COLO668 (cell line): ENCODE measurements at regions not wholly inside any gene's neighbourhood (a gene's known extent, or its start where the extent isn't known, plus 50 kb on each side); places are given as distances from the start of the nearest gene placed in this dataset.
"Not testable (repeated sequence)": the region's sequence is repeated elsewhere in the genome, so short reads cannot be mapped to it uniquely, and the experiment has no call there.

Experiments
- DNase-seq: peaks from one replicate; lab custom pipeline; 2025; ENCODE audit not compliant: unreplicated experiment; lab: John Stamatoyannopoulos, UW

- no peak for DNase-seq
Measured at GRCh38 chr14:105883066-105884005, 357.0 kb downstream of the TMEM121 start.

GRCh38 chr14:105884192-105884807 is 357.9 kb downstream of the TMEM121 start:
- not testable (repeated sequence) for DNase-seq

- DNase-seq: no peak
Measured at GRCh38 chr14:105884808-105885281, 358.5 kb downstream of the TMEM121 start.

DNA sequence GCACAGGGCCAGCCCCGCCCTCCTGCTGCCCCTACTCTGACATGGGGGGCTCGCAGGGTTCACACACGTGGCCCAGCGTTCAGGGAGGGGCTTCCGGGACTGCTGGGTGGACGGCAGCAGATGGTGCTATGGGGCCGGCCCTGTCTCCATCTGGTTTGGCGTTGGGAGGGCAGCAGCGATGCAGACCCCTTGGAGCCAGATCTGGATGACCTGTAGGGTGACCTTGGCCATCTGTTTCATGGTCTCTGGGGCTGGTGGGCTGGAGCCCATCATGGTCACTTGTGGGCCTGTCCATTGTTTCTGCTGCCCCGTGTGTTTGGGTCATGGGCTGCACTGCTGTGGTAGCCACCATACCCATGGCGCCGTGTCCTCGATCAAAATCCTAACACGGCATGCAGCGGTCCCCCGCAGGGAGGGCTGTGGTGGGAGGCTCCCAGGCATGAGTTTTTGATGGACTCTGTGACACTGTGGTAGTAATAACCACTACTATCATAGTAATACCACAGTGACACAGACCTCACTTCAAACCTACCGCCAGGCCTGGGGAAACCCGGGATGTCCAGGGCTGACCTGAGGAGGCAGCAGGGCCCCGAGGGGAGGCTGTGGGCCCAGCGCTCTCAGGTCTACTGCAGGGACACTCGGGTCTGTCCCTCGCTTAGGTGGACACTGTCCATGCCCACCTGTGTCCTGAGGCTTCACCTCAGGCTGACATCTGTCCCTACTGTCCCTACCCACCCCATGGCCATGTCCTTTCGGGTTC is 359.4 kb downstream of the TMEM121 start:
- DNase-seq: no peak

- DNase-seq: not testable (repeated sequence)
Measured at GRCh38 chr14:105886791-105887191, 360.4 kb downstream of the TMEM121 start.

- no peak for DNase-seq
Measured at GRCh38 chr14:105887692-105888091, 361.3 kb downstream of the TMEM121 start.

GRCh38 chr14:105888151-105888550 is 361.8 kb downstream of the TMEM121 start:
- DNase-seq: no peak

- DNase-seq: no peak
Measured at GRCh38 chr14:105888784-105889665, 362.6 kb downstream of the TMEM121 start.

DNA sequence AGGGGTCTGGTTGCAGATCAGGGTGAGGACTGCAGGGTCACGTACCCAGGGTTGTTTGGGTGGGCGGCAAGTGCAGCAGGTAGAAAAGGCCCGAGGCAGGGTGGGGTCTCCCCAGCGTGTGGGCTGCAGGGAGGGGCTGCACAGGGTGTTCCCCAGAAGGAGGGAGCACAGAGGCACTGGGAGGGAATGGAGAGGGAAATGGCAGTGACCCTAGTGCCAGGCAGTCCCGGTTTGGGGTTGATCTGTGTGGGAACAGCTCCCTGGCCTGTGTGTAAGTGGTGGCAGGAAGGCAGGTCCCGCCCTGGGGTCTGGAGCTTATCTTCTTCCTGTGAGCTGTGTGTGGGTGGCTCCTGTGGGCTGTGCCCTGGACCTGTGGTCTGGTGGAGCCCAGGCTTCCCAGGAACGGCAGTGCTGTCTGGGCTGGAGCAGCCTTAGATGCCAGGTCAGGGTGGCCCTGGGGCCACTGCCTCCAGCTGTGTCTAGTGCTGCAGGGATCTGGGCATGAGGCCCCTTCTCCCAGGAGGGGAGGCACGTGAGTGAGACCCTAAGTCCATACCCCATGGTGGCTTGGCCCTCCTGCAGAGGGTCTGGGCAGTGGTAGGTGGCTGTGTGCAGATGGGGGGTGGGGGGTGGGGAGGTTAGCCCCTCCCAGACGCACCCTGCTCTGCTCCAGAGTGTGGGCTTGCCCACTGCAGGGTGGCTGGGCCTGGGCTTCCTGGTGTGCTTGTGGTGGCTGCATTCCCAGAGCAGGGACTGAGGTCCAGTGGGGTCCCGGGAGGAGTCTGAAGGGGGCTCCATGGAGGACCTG is 363.5 kb downstream of the TMEM121 start:
- no peak for DNase-seq

GRCh38 chr14:105890474-105891220 is 364.3 kb downstream of the TMEM121 start:
- DNase-seq: no peak

- no peak for DNase-seq
Measured at GRCh38 chr14:105891221-105891602, 364.8 kb downstream of the TMEM121 start.

GRCh38 chr14:105891631-105892452 is 365.5 kb downstream of the TMEM121 start:
- DNase-seq: no peak

DNA sequence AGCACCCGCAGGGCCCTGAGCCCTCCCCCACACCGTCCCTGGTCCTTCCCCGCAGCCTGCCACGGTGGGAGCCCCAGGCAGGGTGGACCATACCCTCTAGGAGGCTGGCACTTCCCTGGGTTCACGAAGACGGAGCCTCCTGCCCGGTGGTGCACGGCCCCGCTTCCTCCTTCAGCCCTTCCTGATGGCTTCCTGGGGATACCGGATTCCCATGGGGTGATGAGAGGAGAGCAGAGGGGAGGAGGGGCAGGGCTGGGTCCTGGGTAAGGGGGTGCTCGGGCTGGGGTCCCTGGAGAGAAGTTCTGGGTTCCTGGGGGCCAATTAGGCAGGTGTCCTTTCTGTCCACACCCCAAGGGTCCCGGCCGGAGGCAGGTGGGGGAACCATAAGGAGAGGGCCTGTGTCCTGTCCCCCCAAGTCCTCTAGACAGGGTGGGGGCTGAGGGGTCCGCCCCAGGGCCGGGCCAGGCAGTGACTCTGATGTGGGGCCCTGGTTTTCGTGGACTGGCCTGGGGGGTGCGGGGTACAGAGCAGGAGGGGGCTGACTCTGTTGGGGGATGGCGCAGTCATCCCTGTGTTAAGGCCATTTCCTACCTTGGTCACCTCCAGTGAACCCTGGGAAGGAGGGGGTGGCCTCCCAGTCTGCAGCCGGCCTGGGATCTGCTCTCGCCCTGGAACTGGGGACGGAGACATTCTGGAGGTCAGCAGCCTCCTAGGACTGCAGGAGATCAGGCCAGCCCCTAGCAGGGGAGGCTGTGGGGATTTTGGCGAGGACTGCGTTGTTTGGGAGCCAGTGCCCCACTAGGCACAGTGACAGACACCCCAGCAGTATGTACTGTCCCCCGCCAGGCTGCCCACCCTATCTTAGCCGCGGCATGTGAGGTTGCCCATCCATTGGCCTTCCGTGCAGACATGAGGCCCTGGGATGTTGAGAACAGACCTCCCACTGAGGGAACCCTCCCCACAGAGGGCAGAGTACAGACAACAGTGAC is 366.4 kb downstream of the TMEM121 start:
- not testable (repeated sequence) for DNase-seq

DNA sequence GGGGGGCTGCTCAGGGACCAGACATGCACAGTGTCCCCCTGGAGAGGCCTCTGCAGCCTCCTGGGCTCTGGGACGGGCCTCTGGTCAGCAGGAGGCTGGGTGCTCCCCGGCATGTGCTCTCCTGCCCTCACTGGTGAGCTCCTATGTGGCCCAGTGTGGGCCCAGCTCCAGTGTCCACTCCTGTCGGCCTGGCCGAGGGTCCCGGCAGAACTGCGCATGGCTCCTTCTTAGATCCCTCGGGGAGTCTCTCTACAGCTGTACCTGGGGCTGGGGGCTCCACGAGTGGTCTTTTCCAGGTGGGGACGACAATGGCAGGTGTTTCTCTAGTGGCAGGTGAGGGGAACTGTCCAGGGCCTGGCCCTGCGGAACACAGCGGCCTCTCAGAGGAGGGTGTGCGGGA is 367.3 kb downstream of the TMEM121 start:
- DNase-seq: not testable (repeated sequence)

GRCh38 chr14:105894125-105894977 is 368.0 kb downstream of the TMEM121 start:
- no peak for DNase-seq
